Smooth muscle cell (in vitro differentiated cells): ENCODE measurements at regions not wholly inside any gene's neighbourhood (a gene's known extent, or its start where the extent isn't known, plus 50 kb on each side); places are given as distances from the start of the nearest gene placed in this dataset.

Experiments
- DNase-seq: peaks from one replicate; lab custom pipeline; 2025; ENCODE audit not compliant: unreplicated experiment; lab: John Stamatoyannopoulos, UW
- H2AFZ ChIP-seq: fragments of 200-600 bp; sonication (generic); 2 replicates; pipeline ENCODE4 v1.6.0; 2016; ENCODE audit warnings: antibody characterized with exemption, low read depth, mild to moderate bottlenecking
- H3F3A ChIP-seq: fragments of 200-600 bp; sonication (generic); 2 replicates; pipeline ENCODE4 v1.6.0; 2017; ENCODE audit warnings: antibody characterized with exemption, low read depth
- H3K27ac ChIP-seq: fragments of 200-600 bp; sonication (generic); 2 replicates; pipeline ENCODE4 v1.5.1; 2016; ENCODE audit warnings: low read depth, mild to moderate bottlenecking
- H3K27me3 ChIP-seq: fragments of 200-600 bp; sonication (generic); 2 replicates; pipeline ENCODE4 v1.6.1; 2016; ENCODE audit warnings: low read depth, mild to moderate bottlenecking
- H3K36me3 ChIP-seq: fragments of 200-600 bp; sonication (generic); 2 replicates; pipeline ENCODE4 v1.5.1; 2016; ENCODE audit warnings: low read depth
- H3K4me1 ChIP-seq: fragments of 200-600 bp; sonication (generic); 2 replicates; pipeline ENCODE4 v1.5.1; 2016; ENCODE audit warnings: low read depth
- H3K4me2 ChIP-seq: fragments of 200-600 bp; sonication (generic); 2 replicates; pipeline ENCODE4 v1.6.0; 2016; ENCODE audit warnings: mild to moderate bottlenecking
- H3K4me3 ChIP-seq: fragments of 200-600 bp; sonication (generic); 2 replicates; pipeline ENCODE4 v1.5.1; 2016; ENCODE audit warnings: mild to moderate bottlenecking
- H3K79me2 ChIP-seq: fragments of 200-600 bp; sonication (generic); 2 replicates; pipeline ENCODE4 v1.6.0; 2016; ENCODE audit warnings: low read depth, mild to moderate bottlenecking
- H3K9ac ChIP-seq: fragments of 200-600 bp; sonication (generic); 2 replicates; pipeline ENCODE4 v1.6.0; 2016; ENCODE audit warnings: low read depth
- H3K9me3 ChIP-seq: fragments of 200-600 bp; sonication (generic); replicated peaks from 2 replicates; pipeline ENCODE4 v1.5.1; 2016; ENCODE audit warnings: low read depth
- H4K20me1 ChIP-seq: fragments of 200-600 bp; sonication (generic); 2 replicates; pipeline ENCODE4 v1.6.0; 2016; ENCODE audit warnings: low read depth
- CTCF ChIP-seq: fragments of 200-600 bp; sonication (generic); IDR thresholded peaks from 2 replicates; pipeline ENCODE4 v1.5.1; 2017; ENCODE audit warnings: borderline replicate concordance, mild to moderate bottlenecking, antibody characterized with exemption; ENCODE audit not compliant: insufficient read depth, poor library complexity, severe bottlenecking
- WGBS: methylation state at CpG from one replicate; pipeline ENCODE4 v1.1.7; 2016; ENCODE audit warnings: low lambda C conversion rate; 5-methylcytosine and 5-hydroxymethylcytosine counted together

GRCh38 chrX:55813150-55813549, 95.6 kb downstream of the RRAGB start:
- no peak overlapping the region for H3K9ac ChIP-seq
- no peak overlapping the region for H3K4me3 ChIP-seq
- H3K9me3 ChIP-seq = no peaks in the 10 kb centered on the region
- DNase-seq = no peak
- no peak overlapping the region for H2AFZ ChIP-seq
- 59% methylated on average over 3 of the region's 3 CpGs for WGBS
- no peaks in the 10 kb centered on the region for H3K27me3 ChIP-seq
- no peaks in the 10 kb centered on the region for H3K4me1 ChIP-seq
- no peaks in the 10 kb centered on the region for H4K20me1 ChIP-seq
- H3K4me2 ChIP-seq = no peak overlapping the region
- no peak for TF ChIP-seq CTCF
- no peaks in the 10 kb centered on the region for H3F3A ChIP-seq
- H3K27ac ChIP-seq = no peak overlapping the region
- no peaks in the 10 kb centered on the region for H3K36me3 ChIP-seq
- no peaks in the 10 kb centered on the region for H3K79me2 ChIP-seq

DNA sequence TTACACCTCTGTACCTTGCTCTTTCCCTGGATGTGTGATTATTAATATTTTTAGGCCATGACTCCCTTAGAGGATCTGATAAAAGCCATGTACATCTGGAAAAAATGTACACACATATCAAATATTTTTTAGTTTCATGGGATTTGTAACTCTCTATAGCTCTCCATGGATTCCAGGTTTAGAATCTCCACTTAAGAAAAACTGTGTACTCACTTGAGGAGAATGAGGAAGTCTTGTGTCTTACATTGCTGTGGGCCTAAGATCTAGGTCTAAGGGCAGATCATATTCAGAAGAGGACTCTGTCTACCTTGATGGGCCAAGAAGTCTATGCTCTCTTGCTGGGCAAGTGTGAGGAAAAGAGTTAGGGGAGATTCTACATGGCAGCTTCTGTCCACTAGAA, 98.0 kb downstream of the RRAGB start:
- H3K9me3 ChIP-seq = no peaks in the 10 kb centered on the region
- H3K27me3 ChIP-seq = no peaks in the 10 kb centered on the region

DNA sequence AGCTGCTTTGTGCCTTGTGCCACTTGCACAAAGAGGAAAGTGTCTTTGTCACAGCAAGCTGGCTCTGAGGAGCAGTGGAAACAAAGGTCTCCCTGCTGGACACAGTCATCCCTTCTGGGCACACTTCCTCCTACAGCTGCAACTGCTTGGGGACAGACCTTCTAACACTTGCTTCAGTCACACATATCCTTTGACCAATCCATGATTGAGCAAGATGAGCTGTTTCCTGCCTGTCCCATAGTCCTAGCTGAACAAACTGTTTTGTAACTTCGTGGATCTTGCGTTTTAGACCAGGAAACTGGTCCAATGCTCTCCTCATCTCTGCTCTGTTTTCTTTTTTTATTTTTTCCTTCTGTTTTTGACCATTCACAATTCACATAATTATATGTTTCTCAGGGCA, 98.5 kb downstream of the RRAGB start:
- H4K20me1 ChIP-seq = no peaks in the 10 kb centered on the region
- H3K4me3 ChIP-seq = no peak overlapping the region
- H3F3A ChIP-seq = no peaks in the 10 kb centered on the region
- H3K4me2 ChIP-seq = no peak overlapping the region
- no peaks in the 10 kb centered on the region for H3K36me3 ChIP-seq
- H3K9ac ChIP-seq = no peak overlapping the region
- no peaks in the 10 kb centered on the region for H3K4me1 ChIP-seq
- TF ChIP-seq CTCF = no peak
- no peaks in the 10 kb centered on the region for H3K79me2 ChIP-seq
- H3K27ac ChIP-seq = no peak overlapping the region
- no peaks in the 10 kb centered on the region for H3K9me3 ChIP-seq
- no peak for DNase-seq
- no peaks in the 10 kb centered on the region for H3K27me3 ChIP-seq
- 44% methylated on average over 2 of the region's 2 CpGs for WGBS
- no peak overlapping the region for H2AFZ ChIP-seq

More for the DNA sequence above, 98.0 kb downstream of the RRAGB start:
- Histone ChIP-seq H3K36me3 (no peaks in the 10 kb centered on the region), H3K4me3 (no peak overlapping the region), H4K20me1 (no peaks in the 10 kb centered on the region), H3K9ac (no peak overlapping the region), H3K79me2 (no peaks in the 10 kb centered on the region), H3K4me1 (no peaks in the 10 kb centered on the region), H3K4me2 (no peak overlapping the region), H2AFZ (no peak overlapping the region), H3K27ac (no peak overlapping the region), H3F3A (no peaks in the 10 kb centered on the region)
- no peak for TF ChIP-seq CTCF
- DNase-seq = no peak

- H3F3A ChIP-seq = no peaks in the 10 kb centered on the region
- H4K20me1 ChIP-seq = no peaks in the 10 kb centered on the region
- H3K4me2 ChIP-seq = no peak overlapping the region
- no peak for TF ChIP-seq CTCF
- H2AFZ ChIP-seq = no peak overlapping the region
- H3K4me1 ChIP-seq = no peaks in the 10 kb centered on the region
- peaks cover 6% of the 10 kb centered on the region for H3K9me3 ChIP-seq
- no peaks in the 10 kb centered on the region for H3K36me3 ChIP-seq
- no peak overlapping the region for H3K9ac ChIP-seq
- no peak overlapping the region for H3K4me3 ChIP-seq
- H3K27ac ChIP-seq = no peak overlapping the region
- H3K27me3 ChIP-seq = no peaks in the 10 kb centered on the region
- no peaks in the 10 kb centered on the region for H3K79me2 ChIP-seq
- no peak for DNase-seq
- 72% methylated on average over 3 of the region's 3 CpGs for WGBS
Measured at GRCh38 chrX:55818673-55819375, 101.3 kb downstream of the RRAGB start.
